GM12878 (cell line): ENCODE measurements at regions not wholly inside any gene's neighbourhood (a gene's known extent, or its start where the extent isn't known, plus 50 kb on each side); places are given as distances from the start of the nearest gene placed in this dataset.

Experiments
- ATAC-seq: fragments of 200-7000 bp; cut with Tn5 transposase; 3 replicates; pipeline ENCODE4 v1.9.1; 2020; ENCODE audit warnings: mild to moderate bottlenecking, moderate library complexity
- BruUV-seq: library from RNA; stranded (reverse); fragments of 400-500 nt; replicated peaks from 2 replicates; lab custom pipeline; 2021; lab: Mats Ljungman, UMichigan
- CTCF ChIA-PET: fragments of 300-600 bp; sonication (Branson Sonifier 250); formaldehyde crosslinking; extraction: SDS; loops from one replicate; lab custom pipeline; 2021; ENCODE audit warnings: inconsistent platforms; lab: Yijun Ruan, JAX
- POLR2A ChIA-PET: fragments of 350-600 bp; formaldehyde crosslinking; extraction: SDS; loops from one replicate; lab custom pipeline; 2021; ENCODE audit warnings: inconsistent platforms; lab: Charles Lee
- RAD21 ChIA-PET: fragments of 300-600 bp; sonication (Branson Sonifier 250); formaldehyde crosslinking; loops from one replicate; lab custom pipeline; 2023; ENCODE audit warnings: antibody characterized with exemption; ENCODE audit not compliant: unreplicated experiment; lab: Charles Lee
- SMC1A ChIA-PET: fragments of 300-600 bp; sonication (Branson Sonifier 250); formaldehyde crosslinking; loops from one replicate; lab custom pipeline; 2023; ENCODE audit not compliant: unreplicated experiment, uncharacterized antibody; lab: Charles Lee
- DNase-seq: peaks from one replicate; pipeline ENCODE4 v3.0.0-alpha.2; 2011; ENCODE audit warnings: low read depth, low spot score
- FAIRE-seq: peaks from 3 replicates; lab custom pipeline; 2011; peaks lifted over from hg19 to GRCh38; lab: Jason Lieb, UNC
- H2AFZ ChIP-seq: 2 replicates; pipeline ENCODE4 v1.6.0; 2011; ENCODE audit warnings: low read depth, low read length, control low read depth; ENCODE audit not compliant: control insufficient read depth
- H3K27ac ChIP-seq: 2 replicates; pipeline ENCODE4 v1.5.1; 2011; ENCODE audit warnings: control low read depth; ENCODE audit not compliant: control insufficient read depth, insufficient read depth
- H3K27me3 ChIP-seq, 2 experiments: replicated peaks in 1 of 2; 2 replicates each; pipeline versions ENCODE4 v1.6.0 to v1.6.1; 2011; ENCODE audit warnings: low read length in 1 of 2; ENCODE audit not compliant: control insufficient read depth in 2 of 2, insufficient read depth in 2 of 2
- H3K36me3 ChIP-seq, 2 experiments: 2 replicates each; pipeline ENCODE4 v1.5.1; 2011; ENCODE audit warnings: low read length in 1 of 2; ENCODE audit not compliant: control insufficient read depth in 2 of 2, insufficient read depth in 2 of 2
- H3K4me1 ChIP-seq: 2 replicates; pipeline ENCODE4 v1.6.1; 2011; ENCODE audit warnings: mild to moderate bottlenecking, low read length, moderate library complexity, mixed read lengths; ENCODE audit not compliant: control insufficient read depth, insufficient read depth
- H3K4me2 ChIP-seq: 2 replicates; pipeline ENCODE4 v1.6.0; 2011; ENCODE audit warnings: control low read depth; ENCODE audit not compliant: control insufficient read depth, insufficient read depth
- H3K4me3 ChIP-seq: fragments of 200-600 bp; sonication (generic); 2 replicates; pipeline ENCODE4 v1.5.1; 2016
- H3K79me2 ChIP-seq: 2 replicates; pipeline ENCODE4 v1.6.0; 2011; ENCODE audit warnings: low read length; ENCODE audit not compliant: control insufficient read depth, insufficient read depth
- H3K9ac ChIP-seq: 2 replicates; pipeline ENCODE4 v1.8.0; 2011; ENCODE audit warnings: low read length, control low read depth, mixed read lengths; ENCODE audit not compliant: control insufficient read depth, insufficient read depth
- H3K9me3 ChIP-seq: replicated peaks from 3 replicates; pipeline ENCODE4 v1.5.1; 2011; ENCODE audit warnings: mild to moderate bottlenecking, low read length; ENCODE audit not compliant: control insufficient read depth, insufficient read depth
- H4K20me1 ChIP-seq: 2 replicates; pipeline ENCODE4 v1.6.0; 2011; ENCODE audit not compliant: control insufficient read depth, insufficient read depth
- HCFC1 ChIP-seq: fragments of 150-350 bp; IDR thresholded peaks from 2 replicates; pipeline ENCODE4 v1.6.1; 2014; ENCODE audit warnings: low read length
- JUNB ChIP-seq: IDR thresholded peaks from 2 replicates; pipeline ENCODE4 v1.6.1; 2016; ENCODE audit warnings: antibody characterized with exemption, mild to moderate bottlenecking
- SRF ChIP-seq, 2 experiments: IDR thresholded peaks; 2 replicates each; pipeline ENCODE4 v1.6.1; 2011; ENCODE audit warnings: low read depth in 2 of 2, low read length in 2 of 2, mild to moderate bottlenecking in 1 of 2, moderate library complexity in 1 of 2
- WGBS: methylation state at CpG from one replicate; pipeline ENCODE4 v1.1.6; 2016; ENCODE audit warnings: low lambda C conversion rate; ENCODE audit not compliant: insufficient replicate concordance, insufficient coverage; ENCODE audit errors: missing lambda C conversion rate; 5-methylcytosine and 5-hydroxymethylcytosine counted together
- in situ Hi-C: fragments of 300-500 bp; cut with MboI; formaldehyde crosslinking; loops from 9 replicates; pipeline ENCODE4 v1.14.3; 2018; ENCODE audit warnings: mixed read lengths
- intact Hi-C: fragments of 100-400 bp; cut with micrococcal nuclease; formaldehyde crosslinking; loops from one replicate; pipeline ENCODE4 v1.14.2; 2022; ENCODE audit not compliant: unreplicated experiment
- TF ChIP-seq, protein P1 (sequence below): fragments of 450-650 bp; formaldehyde crosslinking; IDR thresholded peaks from 2 replicates; pipeline ENCODE4 v1.5.0; 2022; ENCODE audit warnings: mild to moderate bottlenecking, missing genetic modification characterization

DNA sequence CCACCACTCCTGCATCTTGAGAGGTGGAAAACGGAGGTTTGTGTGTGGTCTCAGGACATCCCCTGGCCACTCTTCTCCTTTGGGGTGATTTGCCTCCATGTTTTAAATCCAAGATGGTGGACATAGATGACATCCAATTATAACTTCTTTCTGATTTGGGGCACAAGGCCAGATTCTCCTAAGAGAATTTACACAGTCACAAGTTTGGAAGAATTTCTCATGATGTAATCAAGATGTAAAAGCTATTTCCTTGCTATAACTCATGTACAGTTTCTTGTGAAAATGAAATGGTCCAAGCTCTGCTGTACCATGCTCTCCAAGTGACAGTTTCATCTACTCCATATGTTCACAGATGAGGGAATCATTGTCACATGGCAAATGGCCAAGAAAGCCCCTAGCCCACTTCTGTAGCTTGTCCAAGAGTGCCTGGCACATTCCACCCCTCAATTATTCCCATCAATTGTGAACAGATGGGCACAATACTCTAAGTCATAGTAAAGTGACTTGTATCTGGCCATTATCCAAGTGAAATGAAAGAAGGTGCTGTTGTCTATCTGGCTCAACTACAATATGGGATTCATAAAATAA is 134.6 kb upstream of the ROPN1 start:
- RAD21 ChIA-PET = no interaction called here
- Histone ChIP-seq H2AFZ (no peak overlapping the region), H4K20me1 (no peaks in the 10 kb centered on the region), H3K9ac (no peak overlapping the region), H3K9me3 (no peaks in the 10 kb centered on the region), H3K4me1 (no peaks in the 10 kb centered on the region), H3K36me3 (no peaks in the 10 kb centered on the region), H3K27me3 (no peaks in the 10 kb centered on the region; a peak in 2 of 4 replicates), H3K79me2 (no peaks in the 10 kb centered on the region), H3K4me3 (no peak overlapping the region), H3K27ac (no peak overlapping the region), H3K4me2 (no peak overlapping the region)
- ATAC-seq (no peak), DNase-seq (no peak), FAIRE-seq (no peak)
- TF ChIP-seq JUNB (no peak), HCFC1 (no peak), SRF (IDR thresholded peaks at IDR 0.05; ENCODE audit: low read depth in 2 of 2, low read length in 2 of 2) (no peak)
- TF ChIP-seq, protein P1, sequence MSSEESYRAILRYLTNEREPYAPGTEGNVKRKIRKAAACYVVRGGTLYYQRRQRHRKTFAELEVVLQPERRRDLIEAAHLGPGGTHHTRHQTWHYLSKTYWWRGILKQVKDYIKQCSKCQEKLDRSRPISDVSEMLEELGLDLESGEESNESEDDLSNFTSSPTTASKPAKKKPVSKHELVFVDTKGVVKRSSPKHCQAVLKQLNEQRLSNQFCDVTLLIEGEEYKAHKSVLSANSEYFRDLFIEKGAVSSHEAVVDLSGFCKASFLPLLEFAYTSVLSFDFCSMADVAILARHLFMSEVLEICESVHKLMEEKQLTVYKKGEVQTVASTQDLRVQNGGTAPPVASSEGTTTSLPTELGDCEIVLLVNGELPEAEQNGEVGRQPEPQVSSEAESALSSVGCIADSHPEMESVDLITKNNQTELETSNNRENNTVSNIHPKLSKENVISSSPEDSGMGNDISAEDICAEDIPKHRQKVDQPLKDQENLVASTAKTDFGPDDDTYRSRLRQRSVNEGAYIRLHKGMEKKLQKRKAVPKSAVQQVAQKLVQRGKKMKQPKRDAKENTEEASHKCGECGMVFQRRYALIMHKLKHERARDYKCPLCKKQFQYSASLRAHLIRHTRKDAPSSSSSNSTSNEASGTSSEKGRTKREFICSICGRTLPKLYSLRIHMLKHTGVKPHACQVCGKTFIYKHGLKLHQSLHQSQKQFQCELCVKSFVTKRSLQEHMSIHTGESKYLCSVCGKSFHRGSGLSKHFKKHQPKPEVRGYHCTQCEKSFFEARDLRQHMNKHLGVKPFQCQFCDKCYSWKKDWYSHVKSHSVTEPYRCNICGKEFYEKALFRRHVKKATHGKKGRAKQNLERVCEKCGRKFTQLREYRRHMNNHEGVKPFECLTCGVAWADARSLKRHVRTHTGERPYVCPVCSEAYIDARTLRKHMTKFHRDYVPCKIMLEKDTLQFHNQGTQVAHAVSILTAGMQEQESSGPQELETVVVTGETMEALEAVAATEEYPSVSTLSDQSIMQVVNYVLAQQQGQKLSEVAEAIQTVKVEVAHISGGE (CRISPR knock-in tag) = no peak
- CTCF ChIA-PET = no interaction called here
- POLR2A ChIA-PET = no interaction called here
- no TSS peak for BruUV-seq
- in situ Hi-C loops (no loop called here), intact Hi-C loops (no loop called here)
- SMC1A ChIA-PET = interaction anchor here (0.9 kb wide), 1 partner anchor 81 kb away, joined by 3 read pairs; no protein-coding TSS in a partner anchor
- WGBS = 7% methylated on average over 1 of the region's 1 CpG
